CD4-positive, alpha-beta T cell treated with Interleukin-2 at 100 ng/mL for 4 hours (primary cell): ENCODE measurements at regions not wholly inside any gene's neighbourhood (a gene's known extent, or its start where the extent isn't known, plus 50 kb on each side); places are given as distances from the start of the nearest gene placed in this dataset.

ENCODE experiments used
- DNase-seq: peaks from one replicate; pipeline ENCODE4 v3.0.0-alpha.2; 2020; ENCODE audit warnings: low spot score

GRCh38 chr5:39599721-39600431, 175.1 kb upstream of the DAB2 start:
- no peak for DNase-seq

GRCh38 chr5:39598661-39599248, 174.0 kb upstream of the DAB2 start:
- DNase-seq, result no peak

- DNase-seq, result no peak
These were observed 163.4 kb upstream of the DAB2 start for GRCh38 chr5:39588179-39588578.

GRCh38 chr5:39587675-39588074, 162.9 kb upstream of the DAB2 start:
- DNase-seq, result no peak

- DNase-seq, result no peak
These were observed 161.4 kb upstream of the DAB2 start for GRCh38 chr5:39586185-39586584.

- no peak for DNase-seq
These were observed 160.1 kb upstream of the DAB2 start for GRCh38 chr5:39584927-39585326.

- no peak for DNase-seq
These were observed 156.1 kb upstream of the DAB2 start for GRCh38 chr5:39580702-39581453.

- no peak for DNase-seq
These were observed 155.0 kb upstream of the DAB2 start for GRCh38 chr5:39579750-39580149.

- peak; percentile 27 for DNase-seq
These were observed 154.2 kb upstream of the DAB2 start for GRCh38 chr5:39578887-39579497.

GRCh38 chr5:39577529-39577928, 152.7 kb upstream of the DAB2 start:
- DNase-seq, result no peak

- DNase-seq, result peak; percentile 31
These were observed 145.7 kb upstream of the DAB2 start for GRCh38 chr5:39570403-39571027.

GRCh38 chr5:39569857-39570256, 145.1 kb upstream of the DAB2 start:
- no peak for DNase-seq

- DNase-seq, result no peak
These were observed 142.1 kb upstream of the DAB2 start for GRCh38 chr5:39566891-39567290.

GRCh38 chr5:39566029-39566428, 141.2 kb upstream of the DAB2 start:
- no peak for DNase-seq

- DNase-seq, result no peak
These were observed 136.6 kb upstream of the DAB2 start for GRCh38 chr5:39561421-39561820.

GRCh38 chr5:39560726-39561125, 135.9 kb upstream of the DAB2 start:
- no peak for DNase-seq

- no peak for DNase-seq
These were observed 135.1 kb upstream of the DAB2 start for GRCh38 chr5:39559923-39560322.

- DNase-seq, result no peak
These were observed 133.8 kb upstream of the DAB2 start for GRCh38 chr5:39558541-39558940.

- DNase-seq, result no peak
These were observed 131.0 kb upstream of the DAB2 start for GRCh38 chr5:39555788-39556187.

- DNase-seq, result peak; percentile 48
These were observed 122.9 kb upstream of the DAB2 start for GRCh38 chr5:39547553-39548154.

- DNase-seq, result no peak
These were observed 120.2 kb upstream of the DAB2 start for GRCh38 chr5:39544941-39545340.

GRCh38 chr5:39543335-39543734, 118.6 kb upstream of the DAB2 start:
- DNase-seq, result no peak
